ENCODE measurements at regions not wholly inside any gene's neighbourhood (a gene's known extent, or its start where the extent isn't known, plus 50 kb on each side); places are given as distances from the start of the nearest gene placed in this dataset.

DNA sequence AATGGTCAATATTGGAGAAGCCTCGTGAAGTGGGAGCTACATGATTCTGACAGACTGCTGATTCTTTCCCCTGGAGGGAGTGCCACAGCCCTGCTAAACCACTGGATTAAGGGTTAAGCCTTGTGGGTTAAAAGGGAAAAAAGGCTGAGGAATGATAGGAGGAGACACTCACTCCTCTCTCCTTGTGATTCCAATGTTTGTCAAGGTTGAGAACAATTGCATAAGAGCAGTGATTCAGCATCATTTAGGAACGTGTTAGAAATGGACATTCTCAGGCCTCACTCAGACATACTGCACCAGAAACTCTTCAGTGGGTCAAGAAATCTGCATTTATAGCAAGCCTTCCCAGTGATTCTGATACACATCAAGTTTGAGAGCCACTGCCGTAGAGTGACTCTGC lies 87.8 kb upstream of the GZMB start:
- in situ Hi-C loops (cut with MboI; ENCODE audit: low sequenced_read_pairs, unreplicated experiment): no loop called here
- TF ChIP-seq, protein P1, sequence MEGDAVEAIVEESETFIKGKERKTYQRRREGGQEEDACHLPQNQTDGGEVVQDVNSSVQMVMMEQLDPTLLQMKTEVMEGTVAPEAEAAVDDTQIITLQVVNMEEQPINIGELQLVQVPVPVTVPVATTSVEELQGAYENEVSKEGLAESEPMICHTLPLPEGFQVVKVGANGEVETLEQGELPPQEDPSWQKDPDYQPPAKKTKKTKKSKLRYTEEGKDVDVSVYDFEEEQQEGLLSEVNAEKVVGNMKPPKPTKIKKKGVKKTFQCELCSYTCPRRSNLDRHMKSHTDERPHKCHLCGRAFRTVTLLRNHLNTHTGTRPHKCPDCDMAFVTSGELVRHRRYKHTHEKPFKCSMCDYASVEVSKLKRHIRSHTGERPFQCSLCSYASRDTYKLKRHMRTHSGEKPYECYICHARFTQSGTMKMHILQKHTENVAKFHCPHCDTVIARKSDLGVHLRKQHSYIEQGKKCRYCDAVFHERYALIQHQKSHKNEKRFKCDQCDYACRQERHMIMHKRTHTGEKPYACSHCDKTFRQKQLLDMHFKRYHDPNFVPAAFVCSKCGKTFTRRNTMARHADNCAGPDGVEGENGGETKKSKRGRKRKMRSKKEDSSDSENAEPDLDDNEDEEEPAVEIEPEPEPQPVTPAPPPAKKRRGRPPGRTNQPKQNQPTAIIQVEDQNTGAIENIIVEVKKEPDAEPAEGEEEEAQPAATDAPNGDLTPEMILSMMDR (IDR thresholded peaks at IDR 0.05; ENCODE audit: borderline replicate concordance, control extremely low read depth, extremely low read depth, insufficient read depth, missing control alignments): no peak

DNA sequence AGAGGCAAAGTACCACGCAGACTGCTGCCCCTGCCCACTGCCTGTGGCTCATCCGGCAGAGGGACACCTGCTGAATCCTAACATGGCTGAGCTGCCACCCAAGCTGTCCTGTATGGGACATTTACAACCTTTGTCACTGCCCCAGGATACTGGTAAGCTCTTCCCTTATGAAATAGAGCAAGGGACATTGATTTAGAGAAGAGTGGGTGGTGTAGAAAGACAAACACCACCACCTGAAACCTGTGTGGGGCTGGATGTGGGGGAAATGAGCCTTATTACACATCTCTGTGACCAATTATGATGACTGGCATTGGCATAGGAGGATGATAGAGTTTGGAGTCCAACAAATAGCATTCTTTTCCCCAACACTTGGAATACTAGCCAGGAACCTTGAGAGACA lies 81.2 kb upstream of the GZMB start:
- DNase-seq (ENCODE audit: low spot score): no peak
- TF ChIP-seq, protein P1 (IDR thresholded peaks at IDR 0.05; ENCODE audit: borderline replicate concordance, control extremely low read depth, extremely low read depth, insufficient read depth, missing control alignments): no peak
- in situ Hi-C loops (cut with MboI; ENCODE audit: low sequenced_read_pairs, unreplicated experiment): loop anchor here (10.0 kb wide), 1 partner anchor 410 kb away; no protein-coding TSS in a partner anchor

More for the DNA sequence above, 87.8 kb upstream of the GZMB start:
- no peak for DNase-seq (ENCODE audit: low spot score)

DNA sequence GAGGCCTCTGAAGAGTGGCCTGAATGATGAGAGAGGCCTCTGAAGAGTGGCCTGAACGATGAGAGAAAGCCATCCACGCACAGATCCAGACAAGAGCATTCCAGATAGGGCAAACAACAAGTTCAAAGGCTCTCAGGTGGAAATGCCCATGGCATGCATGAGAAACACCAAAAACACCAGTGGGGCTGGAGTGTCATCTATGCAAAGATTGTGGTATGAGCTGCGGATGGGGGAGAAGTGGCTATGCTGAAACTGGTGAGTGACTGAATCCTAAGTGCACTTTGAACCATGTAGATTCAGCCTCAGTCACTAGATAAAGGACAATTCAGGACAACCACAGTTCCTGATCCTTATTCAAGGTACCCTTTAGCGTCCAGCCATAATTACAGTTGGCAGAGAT lies 79.4 kb upstream of the GZMB start:
- in situ Hi-C loops (cut with MboI; ENCODE audit: low sequenced_read_pairs, unreplicated experiment): loop anchor here (10.0 kb wide), 1 partner anchor 411 kb away; no protein-coding TSS in a partner anchor
- TF ChIP-seq, protein P1 (IDR thresholded peaks at IDR 0.05; ENCODE audit: borderline replicate concordance, control extremely low read depth, extremely low read depth, insufficient read depth, missing control alignments): no peak

DNA sequence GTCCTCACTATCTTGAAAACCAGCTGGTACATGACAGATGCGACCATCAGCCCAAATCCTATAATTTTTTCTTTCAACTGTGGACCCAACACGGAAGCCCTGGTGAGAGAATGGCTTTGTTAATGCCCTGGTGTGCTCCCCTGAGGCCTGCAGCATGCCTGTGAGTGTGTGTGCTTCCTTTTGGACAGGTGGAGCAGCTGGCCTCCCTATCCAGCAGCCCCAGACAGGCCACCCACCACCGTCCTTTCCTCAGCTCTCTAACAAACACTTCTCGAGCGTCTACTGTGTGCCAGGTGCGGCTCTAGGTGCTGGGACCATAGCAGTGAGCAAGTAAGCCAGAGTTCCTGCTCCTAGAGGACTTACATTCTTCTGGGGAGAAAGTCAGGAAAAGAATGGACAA lies 78.9 kb upstream of the GZMB start:
- TF ChIP-seq, protein P1 (IDR thresholded peaks at IDR 0.05; ENCODE audit: borderline replicate concordance, control extremely low read depth, extremely low read depth, insufficient read depth, missing control alignments): no peak
- in situ Hi-C loops (cut with MboI; ENCODE audit: low sequenced_read_pairs, unreplicated experiment): loop anchor here (10.0 kb wide), 1 partner anchor 412 kb away; no protein-coding TSS in a partner anchor
- no peak for DNase-seq (ENCODE audit: low spot score)

More for the DNA sequence above, 79.4 kb upstream of the GZMB start:
- no peak for DNase-seq (ENCODE audit: low spot score)

DNA sequence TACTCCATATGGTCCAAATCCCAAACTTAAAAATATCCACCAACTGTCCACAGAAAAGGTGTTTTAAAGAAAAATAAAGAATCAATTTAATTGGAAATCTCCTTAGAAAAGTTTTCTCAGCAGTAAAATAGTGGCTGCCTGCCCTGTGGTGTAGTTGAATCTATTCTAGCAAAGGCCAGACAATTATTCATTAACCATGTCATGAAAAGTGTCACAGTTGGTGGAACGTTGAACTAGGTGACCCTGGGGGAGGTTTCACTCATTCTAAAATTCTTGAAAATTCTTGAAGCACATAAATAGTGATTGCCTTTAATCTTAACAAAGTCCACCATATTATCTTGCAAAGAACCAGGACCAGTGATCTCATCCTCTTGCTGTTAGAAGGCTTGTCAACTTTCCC lies 78.4 kb upstream of the GZMB start:
- DNase-seq (ENCODE audit: low spot score): no peak
- in situ Hi-C loops (cut with MboI; ENCODE audit: low sequenced_read_pairs, unreplicated experiment): loop anchor here (10.0 kb wide), 1 partner anchor 412 kb away; no protein-coding TSS in a partner anchor
- TF ChIP-seq, protein P1 (IDR thresholded peaks at IDR 0.05; ENCODE audit: borderline replicate concordance, control extremely low read depth, extremely low read depth, insufficient read depth, missing control alignments): no peak

DNA sequence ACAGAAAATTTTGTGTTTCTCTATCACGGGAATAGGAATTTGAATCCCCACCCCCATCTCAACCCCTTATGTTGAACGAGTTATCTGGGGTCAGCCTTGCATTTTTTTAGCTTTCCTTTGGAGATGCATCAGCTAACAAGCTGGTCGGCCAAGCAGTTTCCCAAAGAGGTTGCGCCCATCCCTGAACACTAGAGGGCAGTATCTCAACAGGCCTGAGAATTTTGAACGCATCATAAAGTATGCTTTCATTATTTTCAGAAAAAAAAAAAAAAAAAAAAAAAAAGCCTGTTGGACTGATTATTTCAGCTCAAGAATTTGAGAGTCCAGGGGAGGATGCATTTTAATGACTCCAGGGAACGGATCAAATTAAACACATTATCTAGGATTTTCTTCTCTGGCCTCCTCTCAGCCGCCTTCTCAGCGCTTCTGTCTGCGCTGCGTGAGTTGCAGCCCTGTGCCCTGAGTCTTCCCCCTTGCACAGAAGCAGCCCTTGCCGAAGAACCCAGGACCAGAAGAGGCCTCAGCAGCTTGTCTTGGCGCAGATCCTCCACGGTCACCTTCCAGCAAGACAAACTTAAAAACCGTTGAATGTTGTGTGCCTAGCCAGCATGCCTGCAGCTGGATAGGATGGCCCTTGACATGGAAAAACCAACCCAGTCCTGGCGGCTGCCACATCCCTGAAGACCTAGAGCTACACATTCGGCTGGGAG lies 76.6 kb upstream of the GZMB start:
- in situ Hi-C loops (cut with MboI; ENCODE audit: low sequenced_read_pairs, unreplicated experiment): loop anchor here (10.0 kb wide), 1 partner anchor 414 kb away; no protein-coding TSS in a partner anchor
- peak; percentile 65 for DNase-seq (ENCODE audit: low spot score)
- TF ChIP-seq, protein P1 (IDR thresholded peaks at IDR 0.05; ENCODE audit: borderline replicate concordance, control extremely low read depth, extremely low read depth, insufficient read depth, missing control alignments): peak; percentile 85
